ENCODE measurements at regions not wholly inside any gene's neighbourhood (a gene's known extent, or its start where the extent isn't known, plus 50 kb on each side); places are given as distances from the start of the nearest gene placed in this dataset.

GRCh38 chr18:71673498-71673897, 870.6 kb downstream of the CBLN2 start:
- no peak for TF ChIP-seq CTCF (IDR thresholded peaks at IDR 0.05)
- TF ChIP-seq POLR2A (IDR thresholded peaks at IDR 0.05) = no peak
- no peak for TF ChIP-seq EP300 (IDR thresholded peaks at IDR 0.05)

Data from tibial nerve (tissue), 4 donors.